ENCODE measurements at regions not wholly inside any gene's neighbourhood (a gene's known extent, or its start where the extent isn't known, plus 50 kb on each side); places are given as distances from the start of the nearest gene placed in this dataset.
"Not testable (repeated sequence)": the region's sequence is repeated elsewhere in the genome, so short reads cannot be mapped to it uniquely, and the experiment has no call there.

DNA sequence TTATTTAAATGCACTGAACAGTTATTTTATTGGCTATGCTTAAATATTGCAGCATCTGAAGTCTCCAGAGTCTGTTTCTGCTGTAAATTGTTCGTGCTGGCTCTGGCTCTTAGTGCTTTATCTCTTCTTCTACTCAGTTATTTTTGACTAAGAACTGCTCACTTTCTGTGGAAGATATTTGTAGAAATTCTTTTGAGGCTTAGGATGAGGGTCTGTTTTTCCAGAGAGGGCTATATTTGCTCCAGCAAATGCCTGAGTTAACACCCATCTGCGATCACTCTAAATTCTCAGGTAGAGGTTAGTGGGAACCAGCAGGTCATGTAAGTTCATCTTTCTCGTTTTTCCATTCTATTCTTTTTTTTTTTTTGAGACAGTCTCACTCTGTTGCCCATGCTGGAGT is 71.1 kb downstream of the ARL6IP4 start:
- TF ChIP-seq POLR2A (IDR thresholded peaks at IDR 0.05), result no peak
- TF ChIP-seq, protein P1, sequence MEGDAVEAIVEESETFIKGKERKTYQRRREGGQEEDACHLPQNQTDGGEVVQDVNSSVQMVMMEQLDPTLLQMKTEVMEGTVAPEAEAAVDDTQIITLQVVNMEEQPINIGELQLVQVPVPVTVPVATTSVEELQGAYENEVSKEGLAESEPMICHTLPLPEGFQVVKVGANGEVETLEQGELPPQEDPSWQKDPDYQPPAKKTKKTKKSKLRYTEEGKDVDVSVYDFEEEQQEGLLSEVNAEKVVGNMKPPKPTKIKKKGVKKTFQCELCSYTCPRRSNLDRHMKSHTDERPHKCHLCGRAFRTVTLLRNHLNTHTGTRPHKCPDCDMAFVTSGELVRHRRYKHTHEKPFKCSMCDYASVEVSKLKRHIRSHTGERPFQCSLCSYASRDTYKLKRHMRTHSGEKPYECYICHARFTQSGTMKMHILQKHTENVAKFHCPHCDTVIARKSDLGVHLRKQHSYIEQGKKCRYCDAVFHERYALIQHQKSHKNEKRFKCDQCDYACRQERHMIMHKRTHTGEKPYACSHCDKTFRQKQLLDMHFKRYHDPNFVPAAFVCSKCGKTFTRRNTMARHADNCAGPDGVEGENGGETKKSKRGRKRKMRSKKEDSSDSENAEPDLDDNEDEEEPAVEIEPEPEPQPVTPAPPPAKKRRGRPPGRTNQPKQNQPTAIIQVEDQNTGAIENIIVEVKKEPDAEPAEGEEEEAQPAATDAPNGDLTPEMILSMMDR (IDR thresholded peaks at IDR 0.05), result no peak
- Histone ChIP-seq H3K27ac (peak overlapping the region in 1 of 4 donors; percentile 33), H3K4me1 (no peaks in the 10 kb centered on the region), H3K36me3 (no peaks in the 10 kb centered on the region), H3K9me3 (no peaks in the 10 kb centered on the region), H3K4me3 (no peak overlapping the region), H3K27me3 (no peaks in the 10 kb centered on the region)
- DNase-seq, result no peak

DNA sequence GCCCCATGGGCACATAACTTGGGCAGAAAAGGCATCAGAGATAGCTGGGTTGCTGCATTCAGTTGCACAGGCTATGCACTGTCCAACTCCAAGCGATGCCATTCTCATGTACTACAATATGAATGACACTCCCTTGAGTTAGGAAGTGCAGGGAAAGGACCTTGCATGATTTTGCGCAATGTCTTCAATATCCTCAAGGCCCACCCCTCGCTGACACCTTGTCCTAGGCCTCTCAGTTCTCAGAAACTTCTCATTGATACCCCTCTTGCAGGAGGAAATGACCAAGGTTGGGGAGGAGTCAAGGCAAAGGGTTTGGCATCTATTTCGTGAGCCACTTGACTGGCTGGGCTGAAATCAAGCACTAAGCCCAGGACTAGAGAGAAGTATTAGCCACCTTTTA is 70.4 kb downstream of the ARL6IP4 start:
- TF ChIP-seq, protein P1 (IDR thresholded peaks at IDR 0.05), result no peak
- no peak for TF ChIP-seq POLR2A (IDR thresholded peaks at IDR 0.05)
- Histone ChIP-seq H3K27ac (peak overlapping the region in 1 of 4 donors; percentile 33), H3K9me3 (no peaks in the 10 kb centered on the region), H3K27me3 (no peaks in the 10 kb centered on the region), H3K4me1 (no peaks in the 10 kb centered on the region), H3K36me3 (no peaks in the 10 kb centered on the region), H3K4me3 (no peak overlapping the region)
- no peak for DNase-seq

- H3K27me3 ChIP-seq, result no peaks in the 10 kb centered on the region
- H3K36me3 ChIP-seq, result no peaks in the 10 kb centered on the region
- no peak overlapping the region for H3K4me3 ChIP-seq
- no peak for DNase-seq
- H3K4me1 ChIP-seq, result no peaks in the 10 kb centered on the region
- peak overlapping the region in 2 of 4 donors; percentile 33 to 40 for H3K27ac ChIP-seq
- no peaks in the 10 kb centered on the region for H3K9me3 ChIP-seq
- TF ChIP-seq POLR2A (IDR thresholded peaks at IDR 0.05), result no peak
- TF ChIP-seq, protein P1 (IDR thresholded peaks at IDR 0.05), result no peak
Observed at GRCh38 chr12:123050331-123050831, 69.9 kb downstream of the ARL6IP4 start.

GRCh38 chr12:123049398-123050240 is 69.1 kb downstream of the ARL6IP4 start:
- DNase-seq, result no peak
- TF ChIP-seq POLR2A (IDR thresholded peaks at IDR 0.05), result no peak
- TF ChIP-seq, protein P1 (IDR thresholded peaks at IDR 0.05), result no peak
- Histone ChIP-seq H3K4me1 (no peaks in the 10 kb centered on the region), H3K36me3 (no peaks in the 10 kb centered on the region), H3K4me3 (no peak overlapping the region), H3K27me3 (no peaks in the 10 kb centered on the region), H3K9me3 (no peaks in the 10 kb centered on the region), H3K27ac (peak overlapping the region in 2 of 4 donors; percentile 33 to 40)

DNA sequence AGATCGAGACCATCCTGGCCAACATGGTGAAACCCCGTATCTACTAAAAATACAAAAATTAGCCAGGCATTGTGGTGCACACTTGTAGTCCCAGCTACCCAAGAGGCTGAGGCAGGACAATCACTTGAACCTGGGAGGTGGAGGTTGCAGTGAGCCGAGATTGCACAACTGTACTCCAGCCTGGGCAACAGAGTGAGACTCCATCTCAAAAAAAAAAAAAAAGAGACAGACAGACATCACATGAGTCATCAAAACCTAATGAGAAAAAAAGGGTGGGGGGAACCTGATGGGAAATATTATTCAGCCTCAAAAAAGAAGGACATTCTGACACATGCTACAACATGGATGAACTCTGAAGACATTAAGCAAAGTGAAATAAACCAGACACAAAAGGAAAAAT is 67.4 kb downstream of the ARL6IP4 start:
- not testable (repeated sequence) for H3K4me3 ChIP-seq, DNase-seq, H3K27ac ChIP-seq, H3K9me3 ChIP-seq, H3K36me3 ChIP-seq, H3K27me3 ChIP-seq
- peaks cover 0 to 15% (median 3%) of the 10 kb centered on the region in 4 donors for H3K4me1 ChIP-seq

DNA sequence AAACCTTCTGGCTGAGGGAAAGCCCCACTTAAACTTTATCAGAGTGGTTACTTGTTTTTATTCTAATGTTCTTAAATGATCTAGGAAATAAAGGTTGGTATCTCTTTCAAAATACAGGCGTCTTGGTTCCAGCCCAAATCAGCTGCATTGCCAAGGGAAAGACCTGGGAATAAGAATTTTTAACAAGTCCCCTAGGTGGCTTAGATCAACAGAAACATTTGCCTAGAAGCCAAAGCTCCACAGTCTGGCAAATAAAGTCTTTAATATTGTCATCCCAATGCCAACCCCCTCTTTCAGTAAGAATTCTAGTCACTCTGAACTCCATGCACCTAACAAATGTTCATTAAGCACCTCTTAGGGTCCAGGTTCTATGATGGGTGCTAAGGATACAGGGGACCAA is 66.8 kb downstream of the ARL6IP4 start:
- TF ChIP-seq, protein P1 (IDR thresholded peaks at IDR 0.05), result no peak
- TF ChIP-seq POLR2A (IDR thresholded peaks at IDR 0.05), result no peak
- Histone ChIP-seq H3K27ac (no peak overlapping the region), H3K9me3 (no peaks in the 10 kb centered on the region), H3K4me3 (no peak overlapping the region), H3K27me3 (no peaks in the 10 kb centered on the region), H3K4me1 (peaks cover 0 to 21% (median 3%) of the 10 kb centered on the region in 4 donors), H3K36me3 (no peaks in the 10 kb centered on the region)
- no peak for DNase-seq

Data from Peyer's patch (tissue), 4 donors.